IPS-15b (cell line): ENCODE measurements at regions not wholly inside any gene's neighbourhood (a gene's known extent, or its start where the extent isn't known, plus 50 kb on each side); places are given as distances from the start of the nearest gene placed in this dataset.
"Not testable (repeated sequence)": the region's sequence is repeated elsewhere in the genome, so short reads cannot be mapped to it uniquely, and the experiment has no call there.

Source experiments
- H3K27me3 ChIP-seq: one replicate; pipeline ENCODE4 v1.6.1; 2013; ENCODE audit warnings: low read length; ENCODE audit not compliant: control insufficient read depth, insufficient read depth
- H3K36me3 ChIP-seq: one replicate; pipeline ENCODE4 v1.6.1; 2013; ENCODE audit warnings: low read length; ENCODE audit not compliant: control insufficient read depth, insufficient read depth
- H3K4me1 ChIP-seq: one replicate; pipeline ENCODE4 v1.6.1; 2013; ENCODE audit warnings: mild to moderate bottlenecking, low read length; ENCODE audit not compliant: control insufficient read depth, insufficient read depth
- H3K4me3 ChIP-seq: one replicate; pipeline ENCODE4 v1.5.1; 2013; ENCODE audit warnings: low read depth, low read length
- H3K9ac ChIP-seq: one replicate; pipeline ENCODE4 v1.6.1; 2013; ENCODE audit warnings: low read depth, mild to moderate bottlenecking, low read length
- H3K9me3 ChIP-seq: one replicate; pipeline ENCODE4 v1.6.1; 2013; ENCODE audit warnings: mild to moderate bottlenecking, low read length; ENCODE audit not compliant: control insufficient read depth, insufficient read depth

- H3K36me3 ChIP-seq = no peaks in the 10 kb centered on the region
- no peaks in the 10 kb centered on the region for H3K27me3 ChIP-seq
- no peak overlapping the region for H3K9ac ChIP-seq
- no peaks in the 10 kb centered on the region for H3K4me1 ChIP-seq
- no peaks in the 10 kb centered on the region for H3K9me3 ChIP-seq
- H3K4me3 ChIP-seq = no peak overlapping the region
Observed at GRCh38 chr9:110021891-110022290, 186.1 kb downstream of the C9orf152 start.

DNA sequence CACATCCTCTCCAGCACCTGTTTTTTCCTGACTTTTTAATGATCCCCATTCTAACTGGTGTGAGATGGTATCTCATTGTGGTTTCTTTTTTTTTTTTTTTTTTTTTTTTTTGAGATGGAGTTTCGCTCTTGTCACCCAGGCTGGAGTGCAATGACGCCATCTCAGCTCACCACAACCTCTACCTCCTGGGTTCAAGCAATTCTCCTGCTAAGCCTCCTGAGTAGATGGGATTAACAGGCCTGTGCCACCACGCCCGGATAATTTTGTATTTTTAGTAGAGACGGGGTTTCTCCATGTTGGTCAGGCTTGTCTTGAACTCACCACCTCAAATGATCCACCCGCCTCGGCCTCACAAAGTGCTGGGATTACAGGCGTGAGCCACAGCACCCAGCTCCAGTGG is 184.7 kb downstream of the C9orf152 start:
- not testable (repeated sequence) for H3K9ac ChIP-seq, H3K36me3 ChIP-seq, H3K27me3 ChIP-seq, H3K4me3 ChIP-seq, H3K9me3 ChIP-seq, H3K4me1 ChIP-seq

GRCh38 chr9:110025551-110026170 is 182.3 kb downstream of the C9orf152 start:
- Histone ChIP-seq H3K4me1 (no peaks in the 10 kb centered on the region), H3K36me3 (no peaks in the 10 kb centered on the region), H3K9ac (no peak overlapping the region), H3K27me3 (no peaks in the 10 kb centered on the region), H3K4me3 (no peak overlapping the region), H3K9me3 (no peaks in the 10 kb centered on the region)

DNA sequence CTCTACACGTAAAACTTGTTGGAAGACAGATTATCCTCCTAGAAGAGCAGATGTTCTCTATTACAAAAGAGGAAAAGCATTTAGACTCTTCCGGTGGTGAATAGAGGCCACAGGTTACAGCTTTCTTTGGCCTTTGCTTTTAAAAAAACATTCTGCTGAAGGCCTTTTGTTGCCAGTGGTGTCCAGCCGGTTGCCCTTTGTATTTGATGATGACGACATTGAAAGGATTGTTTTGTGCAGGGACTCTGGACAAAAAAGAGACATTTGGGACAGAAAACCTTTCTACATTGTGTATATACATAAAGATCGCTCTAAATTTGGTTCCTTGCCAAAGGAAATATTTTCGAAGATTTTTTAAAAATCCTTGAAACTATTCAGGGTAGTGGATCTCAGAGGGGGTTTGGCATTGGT is 180.3 kb downstream of the C9orf152 start:
- H3K9ac ChIP-seq = no peak overlapping the region
- no peaks in the 10 kb centered on the region for H3K9me3 ChIP-seq
- no peaks in the 10 kb centered on the region for H3K36me3 ChIP-seq
- no peak overlapping the region for H3K4me3 ChIP-seq
- H3K4me1 ChIP-seq = no peaks in the 10 kb centered on the region
- H3K27me3 ChIP-seq = no peaks in the 10 kb centered on the region

GRCh38 chr9:110028271-110028670 is 179.7 kb downstream of the C9orf152 start:
- Histone ChIP-seq H3K4me3 (no peak overlapping the region), H3K9ac (no peak overlapping the region), H3K36me3 (no peaks in the 10 kb centered on the region), H3K27me3 (no peaks in the 10 kb centered on the region), H3K9me3 (no peaks in the 10 kb centered on the region), H3K4me1 (no peaks in the 10 kb centered on the region)

DNA sequence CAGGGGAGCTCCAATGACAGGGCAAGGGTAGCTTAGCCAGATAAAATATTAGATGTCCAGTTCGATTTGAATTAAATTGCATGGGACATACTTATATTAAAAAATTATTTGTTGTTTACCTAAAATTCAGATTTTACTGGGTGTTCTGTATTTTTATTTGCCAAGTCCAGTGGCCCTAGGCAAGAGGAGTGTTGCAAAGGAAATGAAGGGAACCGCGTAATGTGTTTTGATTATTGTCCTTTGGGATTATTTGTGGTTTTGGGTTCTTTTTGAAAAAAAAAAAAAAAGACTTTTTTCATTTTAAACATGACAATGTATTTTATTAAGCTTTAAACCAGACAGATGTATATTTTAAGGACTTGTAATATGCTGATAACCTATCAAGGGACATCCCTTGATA is 179.3 kb downstream of the C9orf152 start:
- Histone ChIP-seq H3K4me3 (no peak overlapping the region), H3K27me3 (no peaks in the 10 kb centered on the region), H3K9me3 (no peaks in the 10 kb centered on the region), H3K36me3 (no peaks in the 10 kb centered on the region), H3K9ac (no peak overlapping the region), H3K4me1 (no peaks in the 10 kb centered on the region)

DNA sequence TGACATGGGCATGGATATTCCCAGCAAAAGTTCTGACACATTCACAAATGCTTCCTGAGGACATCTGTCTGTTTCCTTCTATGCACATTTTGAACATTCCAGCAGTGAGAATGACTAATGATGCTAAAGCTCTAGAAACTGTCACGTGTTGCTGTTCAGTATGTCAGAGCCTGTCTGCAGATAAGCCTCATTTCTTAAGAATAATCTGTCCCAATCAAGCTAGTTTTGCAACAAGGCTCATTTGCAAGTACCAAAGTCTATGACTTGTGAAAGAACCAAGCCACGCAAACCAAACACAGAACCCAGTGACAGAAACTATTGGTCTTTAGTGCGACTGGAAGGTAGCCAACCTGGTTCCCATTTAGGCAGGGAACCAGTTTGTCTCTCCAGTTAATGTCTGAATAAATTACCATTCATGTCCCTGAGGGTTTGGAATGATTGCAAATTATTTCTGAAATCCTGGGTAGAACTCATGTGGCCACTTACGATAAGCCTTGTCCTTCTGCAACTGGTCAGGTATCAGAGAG is 178.5 kb downstream of the C9orf152 start:
- Histone ChIP-seq H3K4me3 (no peak overlapping the region), H3K9ac (no peak overlapping the region), H3K36me3 (no peaks in the 10 kb centered on the region), H3K4me1 (no peaks in the 10 kb centered on the region), H3K27me3 (no peaks in the 10 kb centered on the region), H3K9me3 (no peaks in the 10 kb centered on the region)

- Histone ChIP-seq H3K4me1 (no peaks in the 10 kb centered on the region), H3K4me3 (no peak overlapping the region), H3K9me3 (no peaks in the 10 kb centered on the region), H3K27me3 (no peaks in the 10 kb centered on the region), H3K36me3 (no peaks in the 10 kb centered on the region), H3K9ac (no peak overlapping the region)
Observed at GRCh38 chr9:110029956-110030480, 177.9 kb downstream of the C9orf152 start.

DNA sequence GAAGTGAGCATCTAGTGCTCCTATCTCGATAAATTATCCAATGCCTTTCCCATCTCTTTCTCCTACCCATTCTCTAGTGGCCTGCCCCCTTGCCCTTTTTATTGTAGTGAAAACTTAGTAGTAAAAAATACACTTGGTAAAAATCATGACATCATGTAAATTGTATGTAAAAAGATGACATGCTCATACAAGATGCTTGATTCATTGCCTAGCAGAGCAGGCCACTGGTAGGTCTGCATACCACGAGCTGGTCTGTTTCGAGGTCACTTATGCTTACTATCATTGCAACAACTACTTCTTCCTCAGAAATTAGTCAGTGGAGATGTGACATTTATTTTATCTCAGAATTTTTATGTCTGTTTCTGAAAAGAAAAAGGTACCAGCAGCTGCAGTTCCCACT is 177.3 kb downstream of the C9orf152 start:
- Histone ChIP-seq H3K4me1 (no peaks in the 10 kb centered on the region), H3K9me3 (no peaks in the 10 kb centered on the region), H3K36me3 (no peaks in the 10 kb centered on the region), H3K9ac (no peak overlapping the region), H3K27me3 (no peaks in the 10 kb centered on the region), H3K4me3 (no peak overlapping the region)

DNA sequence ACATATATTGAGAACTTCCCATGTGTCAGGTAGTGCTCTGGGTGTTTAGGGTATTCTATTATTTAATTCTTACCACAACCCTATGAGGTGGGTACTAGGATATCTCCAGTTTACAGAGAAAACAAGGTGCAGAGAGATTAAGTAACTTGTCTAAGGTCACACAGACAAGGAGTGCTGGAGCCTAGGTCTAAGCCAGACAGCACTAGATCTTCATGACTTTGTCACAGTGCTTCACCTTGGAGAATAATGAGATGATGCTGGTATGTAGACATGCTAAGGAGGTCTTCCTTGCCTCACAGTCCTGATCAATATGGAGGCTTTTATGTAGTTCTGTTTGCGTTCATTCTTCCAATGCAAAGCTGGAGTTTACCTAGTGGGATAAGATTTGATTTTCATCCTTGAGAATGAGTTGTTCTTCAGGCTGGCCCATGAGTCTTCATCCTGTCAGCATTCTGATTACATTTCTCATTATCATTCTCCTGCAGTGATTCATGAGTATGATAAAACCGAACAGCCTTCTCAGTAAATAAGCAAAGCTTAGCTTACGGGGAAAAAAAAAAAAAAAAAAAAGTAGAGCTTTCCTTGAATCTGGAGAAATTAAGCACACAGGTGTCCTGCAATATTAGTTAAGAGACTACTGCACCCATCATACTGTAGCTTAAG is 176.3 kb downstream of the C9orf152 start:
- no peaks in the 10 kb centered on the region for H3K4me1 ChIP-seq
- H3K4me3 ChIP-seq = no peak overlapping the region
- H3K9me3 ChIP-seq = no peaks in the 10 kb centered on the region
- no peaks in the 10 kb centered on the region for H3K36me3 ChIP-seq
- no peak overlapping the region for H3K9ac ChIP-seq
- H3K27me3 ChIP-seq = no peaks in the 10 kb centered on the region

GRCh38 chr9:110032532-110032931 is 175.4 kb downstream of the C9orf152 start:
- not testable (repeated sequence) for H3K36me3 ChIP-seq, H3K27me3 ChIP-seq, H3K4me3 ChIP-seq, H3K9ac ChIP-seq, H3K4me1 ChIP-seq, H3K9me3 ChIP-seq

- Histone ChIP-seq H3K9me3 (no peaks in the 10 kb centered on the region), H3K36me3 (no peaks in the 10 kb centered on the region), H3K4me3 (no peak overlapping the region), H3K9ac (no peak overlapping the region), H3K4me1 (no peaks in the 10 kb centered on the region), H3K27me3 (no peaks in the 10 kb centered on the region)
Observed at GRCh38 chr9:110033869-110034268, 174.1 kb downstream of the C9orf152 start.
